Right atrium auricular region (tissue), 2 donors: ENCODE measurements at regions not wholly inside any gene's neighbourhood (a gene's known extent, or its start where the extent isn't known, plus 50 kb on each side); places are given as distances from the start of the nearest gene placed in this dataset.

Experiments used
- DNase-seq: peaks from one replicate; pipeline ENCODE4 v3.0.0-alpha.2; 2019; ENCODE audit warnings: low spot score
- H3K27ac ChIP-seq, 2 donors: fragments of 200-600 bp; sonication (generic); 1 replicate in 1 of 2; 2 replicates in 1 of 2; pipeline ENCODE4 v1.5.1; 2016 to 2019
- H3K27me3 ChIP-seq, 2 donors: fragments of 200-600 bp; sonication (generic); one replicate each; pipeline versions ENCODE4 v1.5.1 to v1.6.0; 2017 to 2019
- H3K36me3 ChIP-seq: fragments of 200-600 bp; sonication (generic); one replicate; pipeline ENCODE4 v1.5.1; 2016
- H3K4me1 ChIP-seq, 2 donors: fragments of 200-600 bp; sonication (generic); one replicate each; pipeline versions ENCODE4 v1.5.1 to v1.6.0; 2017 to 2019
- H3K4me3 ChIP-seq, 2 donors: fragments of 200-600 bp; sonication (generic); 1 replicate in 1 of 2; 2 replicates in 1 of 2; pipeline ENCODE4 v1.5.1; 2017 to 2019; ENCODE audit warnings: mild to moderate bottlenecking in 1 of 2, moderate library complexity in 1 of 2
- H3K9me3 ChIP-seq, 2 donors: fragments of 200-600 bp; sonication (generic); one replicate each; pipeline ENCODE4 v1.5.1; 2019
- CTCF ChIP-seq, 2 donors: fragments of 200-600 bp; sonication (generic); IDR thresholded peaks; one replicate each; pipeline ENCODE4 v1.5.1; 2019; ENCODE audit warnings: antibody characterized with exemption in 2 of 2

DNA sequence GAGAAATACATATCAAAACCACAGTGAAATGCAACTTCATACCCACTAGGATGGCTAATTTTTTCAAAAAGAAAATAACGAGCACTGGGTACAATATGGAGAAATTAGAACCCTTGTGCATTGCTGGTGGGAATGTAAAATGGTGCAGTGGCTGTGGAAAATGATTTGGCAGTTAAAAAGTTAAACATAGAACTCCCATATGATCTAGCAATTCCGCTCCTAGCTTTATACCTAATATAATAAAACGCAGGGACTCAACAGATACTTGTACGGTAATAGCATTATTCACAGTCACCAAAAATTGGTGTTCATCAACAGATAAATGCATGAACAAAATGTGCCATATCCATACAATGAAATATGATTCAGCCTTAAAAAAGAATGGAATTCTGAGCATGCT is 58.8 kb upstream of the PLPP4 start:
- no peak for TF ChIP-seq CTCF (IDR thresholded peaks at IDR 0.05)
- DNase-seq: no peak

DNA sequence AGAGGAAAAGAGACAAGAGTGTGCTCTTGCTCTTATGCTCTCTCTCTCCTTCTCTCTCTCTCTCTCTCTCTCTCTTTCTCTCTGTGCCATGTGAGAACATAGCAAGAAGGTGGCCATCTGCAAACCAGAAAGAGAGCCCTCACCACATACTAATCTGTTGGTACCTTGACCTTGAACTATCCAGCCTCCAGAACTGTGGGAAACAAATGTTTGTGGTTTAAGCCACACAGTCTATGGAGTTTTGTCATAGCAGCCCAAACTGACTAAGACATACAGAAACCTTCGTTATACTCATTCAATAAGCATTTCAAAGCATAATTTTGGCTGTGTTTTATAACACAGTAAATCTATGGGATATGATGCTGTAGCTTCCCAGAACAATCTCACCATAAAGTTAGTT is 56.4 kb upstream of the PLPP4 start:
- no peak for TF ChIP-seq CTCF (IDR thresholded peaks at IDR 0.05)
- Histone ChIP-seq H3K36me3 (no peaks in the 10 kb centered on the region), H3K4me1 (no peaks in the 10 kb centered on the region), H3K27ac (no peak overlapping the region), H3K4me3 (no peak overlapping the region), H3K27me3 (no peaks in the 10 kb centered on the region), H3K9me3 (no peaks in the 10 kb centered on the region)
- DNase-seq: no peak

More for the DNA sequence above, 58.8 kb upstream of the PLPP4 start:
- Histone ChIP-seq H3K4me1 (no peaks in the 10 kb centered on the region), H3K9me3 (no peaks in the 10 kb centered on the region), H3K36me3 (no peaks in the 10 kb centered on the region), H3K27ac (no peak overlapping the region), H3K27me3 (no peaks in the 10 kb centered on the region), H3K4me3 (no peak overlapping the region)

DNA sequence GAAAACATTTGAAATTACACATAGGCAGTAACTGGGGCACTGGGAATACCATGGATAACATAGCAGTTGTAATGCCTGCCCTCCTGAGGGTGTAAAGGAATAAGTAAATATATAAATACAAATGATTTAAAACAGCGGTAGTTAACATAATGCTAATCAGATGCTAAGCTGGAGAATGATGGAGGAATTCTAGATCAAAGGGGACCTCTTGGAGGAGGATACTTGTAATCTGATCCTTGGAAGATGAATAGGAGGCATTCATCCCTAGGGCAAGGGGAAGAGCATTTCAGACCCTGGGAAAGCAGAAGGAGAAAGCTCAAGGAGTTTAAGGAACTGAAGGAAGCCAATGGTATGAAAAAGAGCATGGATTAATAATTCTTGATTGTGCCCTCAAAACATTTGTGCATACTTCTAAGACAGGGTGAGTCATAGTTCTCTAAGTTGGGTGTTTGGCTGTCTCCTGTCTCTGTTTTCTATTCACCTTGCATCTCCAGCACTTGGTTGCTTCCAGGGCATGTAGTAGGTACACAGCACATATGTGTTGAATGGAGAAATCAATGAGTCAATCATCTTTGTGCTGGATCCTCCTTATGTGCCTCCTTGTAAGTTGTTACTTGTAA is 54.8 kb upstream of the PLPP4 start:
- H3K27me3 ChIP-seq: no peaks in the 10 kb centered on the region

GRCh38 chr10:120403109-120403508 is 53.9 kb upstream of the PLPP4 start:
- H3K36me3 ChIP-seq: no peaks in the 10 kb centered on the region
- H3K4me1 ChIP-seq: no peaks in the 10 kb centered on the region
- no peak overlapping the region for H3K27ac ChIP-seq
- no peak for TF ChIP-seq CTCF (IDR thresholded peaks at IDR 0.05)
- DNase-seq: no peak
- no peak overlapping the region for H3K4me3 ChIP-seq
- H3K9me3 ChIP-seq: no peaks in the 10 kb centered on the region
- H3K27me3 ChIP-seq: no peaks in the 10 kb centered on the region

More for the DNA sequence above, 54.8 kb upstream of the PLPP4 start:
- Histone ChIP-seq H3K27ac (no peak overlapping the region), H3K9me3 (no peaks in the 10 kb centered on the region), H3K4me1 (no peaks in the 10 kb centered on the region), H3K36me3 (no peaks in the 10 kb centered on the region), H3K4me3 (no peak overlapping the region)
- DNase-seq: no peak
- no peak for TF ChIP-seq CTCF (IDR thresholded peaks at IDR 0.05)

GRCh38 chr10:120406376-120406775 is 50.7 kb upstream of the PLPP4 start:
- Histone ChIP-seq H3K4me1 (no peaks in the 10 kb centered on the region), H3K4me3 (no peak overlapping the region), H3K9me3 (no peaks in the 10 kb centered on the region), H3K27me3 (no peaks in the 10 kb centered on the region), H3K27ac (no peak overlapping the region), H3K36me3 (no peaks in the 10 kb centered on the region)
- TF ChIP-seq CTCF (IDR thresholded peaks at IDR 0.05): no peak
- no peak for DNase-seq
